NT2/D1 (cell line): ENCODE measurements at regions not wholly inside any gene's neighbourhood (a gene's known extent, or its start where the extent isn't known, plus 50 kb on each side); places are given as distances from the start of the nearest gene placed in this dataset.

Experiments used
- YY1 ChIP-seq: IDR thresholded peaks from 2 replicates; pipeline ENCODE4 v1.6.1; 2011; ENCODE audit not compliant: insufficient read length, insufficient read depth
- ZNF274 ChIP-seq: IDR thresholded peaks from 2 replicates; pipeline ENCODE4 v1.6.1; 2011; ENCODE audit warnings: mild to moderate bottlenecking, low read depth, low read length

GRCh38 chr10:81820418-81820817 lies 54.6 kb upstream of the NRG3 start:
- TF ChIP-seq YY1 = no peak
- TF ChIP-seq ZNF274 = no peak
